Stimulated activated CD8-positive, alpha-beta memory T cell treated with anti-CD3 and anti-CD28 coated beads, Interleukin-2, amount 100 ng/mL, for 48 hours (primary cell): ENCODE measurements at regions not wholly inside any gene's neighbourhood (a gene's known extent, or its start where the extent isn't known, plus 50 kb on each side); places are given as distances from the start of the nearest gene placed in this dataset.

ENCODE experiments used
- DNase-seq, 2 donors: peaks; one replicate each; pipeline ENCODE4 v3.0.0-alpha.2; 2020; ENCODE audit warnings: low read depth in 2 of 2

- DNase-seq: no peak
These were observed 143.9 kb downstream of the LSM5 start for GRCh38 chr7:32346253-32346652.

- DNase-seq: no peak
These were observed 153.5 kb downstream of the LSM5 start for GRCh38 chr7:32336726-32337125.

- DNase-seq: no peak
These were observed 155.1 kb downstream of the LSM5 start for GRCh38 chr7:32335107-32335506.

- DNase-seq: no peak
These were observed 159.6 kb downstream of the LSM5 start for GRCh38 chr7:32330602-32331001.

- no peak for DNase-seq
These were observed 164.1 kb downstream of the LSM5 start for GRCh38 chr7:32326078-32326477.

GRCh38 chr7:32323712-32324111 lies 166.5 kb downstream of the LSM5 start:
- DNase-seq: no peak

- no peak for DNase-seq
These were observed 171.2 kb downstream of the LSM5 start for GRCh38 chr7:32319012-32319382.

GRCh38 chr7:32318300-32319011 lies 171.7 kb downstream of the LSM5 start:
- no peak for DNase-seq

- DNase-seq: no peak
These were observed 173.3 kb downstream of the LSM5 start for GRCh38 chr7:32316839-32317238.

- no peak for DNase-seq
These were observed 175.4 kb downstream of the LSM5 start for GRCh38 chr7:32314761-32315160.

- no peak for DNase-seq
These were observed 188.8 kb downstream of the LSM5 start for GRCh38 chr7:32301427-32301826.

- DNase-seq: no peak
These were observed 191.0 kb downstream of the LSM5 start for GRCh38 chr7:32299133-32299702.

- DNase-seq: no peak
These were observed 191.6 kb downstream of the LSM5 start for GRCh38 chr7:32298408-32299132.

GRCh38 chr7:32293833-32294232 lies 196.3 kb downstream of the LSM5 start:
- no peak for DNase-seq

GRCh38 chr7:32289651-32290414 lies 200.3 kb downstream of the LSM5 start:
- DNase-seq: no peak

- DNase-seq: no peak
These were observed 204.5 kb downstream of the LSM5 start for GRCh38 chr7:32285698-32286097.

- DNase-seq: no peak
These were observed 206.6 kb downstream of the LSM5 start for GRCh38 chr7:32283546-32283945.

GRCh38 chr7:32279500-32279899 lies 209.3 kb upstream of the PDE1C start:
- DNase-seq: no peak

GRCh38 chr7:32275216-32276009 lies 205.2 kb upstream of the PDE1C start:
- DNase-seq: no peak

- no peak for DNase-seq
These were observed 203.1 kb upstream of the PDE1C start for GRCh38 chr7:32273297-32273696.

- no peak for DNase-seq
These were observed 196.8 kb upstream of the PDE1C start for GRCh38 chr7:32266932-32267475.
